K562 (cell line): ENCODE measurements at regions not wholly inside any gene's neighbourhood (a gene's known extent, or its start where the extent isn't known, plus 50 kb on each side); places are given as distances from the start of the nearest gene placed in this dataset.

Source experiments
- ATAC-seq: fragments of 200-7000 bp; cut with Tn5 transposase; 3 replicates; pipeline ENCODE4 v1.9.1; 2020; ENCODE audit warnings: moderate library complexity
- BruUV-seq: library from RNA; stranded (reverse); fragments of 400-500 nt; replicated peaks from 2 replicates; lab custom pipeline; 2021; lab: Mats Ljungman, UMichigan
- CTCF ChIA-PET: fragments of 300-600 bp; formaldehyde crosslinking; extraction: SDS; loops from one replicate; lab custom pipeline; 2021; ENCODE audit warnings: low intra/inter-chr PET ratio; lab: Yijun Ruan, JAX
- POLR2A ChIA-PET: fragments of 300-600, 350-650 bp; sonication (Branson Sonifier 250); formaldehyde crosslinking; extraction: SDS; loops from one replicate; lab custom pipeline; 2021; ENCODE audit warnings: antibody characterized with exemption, inconsistent platforms; lab: Yijun Ruan, JAX
- DNase-seq, 4 experiments: peaks; one replicate each; pipeline versions ENCODE4 v3.0.0 to v3.0.0-alpha.2; 2011 to 2018; ENCODE audit warnings: low spot score in 3 of 4, mixed read lengths in 3 of 4; ENCODE audit errors: extremely low read depth in 1 of 4
- FAIRE-seq: peaks from 2 replicates; lab custom pipeline; 2011; peaks lifted over from hg19 to GRCh38; lab: Jason Lieb, UNC
- H2AFZ ChIP-seq: 2 replicates; pipeline ENCODE4 v1.6.0; 2011; ENCODE audit warnings: low read depth, low read length, control low read depth, inconsistent platforms
- H3K27ac ChIP-seq: fragments of 200-600 bp; 3 replicates; pipeline ENCODE4 v1.8.0; 2011; ENCODE audit warnings: low read depth, mild to moderate bottlenecking, control low read depth, inconsistent platforms, low read length, moderate library complexity, mixed read lengths; ENCODE audit errors: extremely low read depth
- H3K27me3 ChIP-seq, 2 experiments: fragments of 300-600 bp in 1 of 2; 2 replicates in 1 of 2; 3 replicates in 1 of 2; pipeline versions ENCODE4 v1.6.0 to v1.8.0; 2011; ENCODE audit warnings: inconsistent platforms in 2 of 2, low read length in 2 of 2, mild to moderate bottlenecking in 1 of 2, mixed read lengths in 1 of 2, moderate library complexity in 1 of 2; ENCODE audit not compliant: control insufficient read depth in 2 of 2, insufficient read depth in 2 of 2
- H3K36me3 ChIP-seq: fragments of 300-600 bp; 3 replicates; pipeline ENCODE4 v1.8.0; 2011; ENCODE audit warnings: mild to moderate bottlenecking, low read length, inconsistent platforms; ENCODE audit not compliant: control insufficient read depth, insufficient read depth
- H3K4me1 ChIP-seq, 2 experiments: fragments of 200-600 bp in 1 of 2; replicated peaks in 1 of 2; 2 replicates in 1 of 2; 3 replicates in 1 of 2; pipeline versions ENCODE4 v1.5.1 to v1.8.0; 2011; ENCODE audit warnings: inconsistent platforms in 2 of 2, low read length in 2 of 2, mild to moderate bottlenecking in 1 of 2, mixed read lengths in 1 of 2, moderate library complexity in 1 of 2; ENCODE audit not compliant: control insufficient read depth in 2 of 2, insufficient read depth in 2 of 2
- H3K4me2 ChIP-seq: 2 replicates; pipeline ENCODE4 v1.6.1; 2011; ENCODE audit warnings: low read length, control low read depth, inconsistent platforms, mixed read lengths; ENCODE audit not compliant: insufficient read depth
- H3K4me3 ChIP-seq: fragments of 200-600 bp; sonication (generic), shearing (Covaris generic); 2 replicates; pipeline ENCODE4 v1.5.1; 2016; ENCODE audit warnings: control low read depth, inconsistent platforms
- H3K79me2 ChIP-seq: fragments of 200-600 bp; 3 replicates; pipeline ENCODE4 v1.8.0; 2011; ENCODE audit warnings: low read length, inconsistent platforms; ENCODE audit not compliant: control insufficient read depth, insufficient read depth
- H3K9ac ChIP-seq, 2 experiments: 2 replicates each; pipeline versions ENCODE4 v1.6.0 to v1.6.1; 2011; ENCODE audit warnings: low read depth in 2 of 2, low read length in 2 of 2, control low read depth in 1 of 2, inconsistent platforms in 1 of 2, mild to moderate bottlenecking in 1 of 2, mixed read lengths in 1 of 2; ENCODE audit not compliant: insufficient read depth in 1 of 2
- H3K9me1 ChIP-seq: one replicate; pipeline ENCODE4 v1.6.0; 2011; ENCODE audit warnings: inconsistent platforms, mild to moderate bottlenecking, low read length, moderate library complexity; ENCODE audit not compliant: control insufficient read depth, insufficient read depth
- H3K9me3 ChIP-seq: replicated peaks from 2 replicates; pipeline ENCODE4 v1.5.1; 2011; ENCODE audit warnings: low read depth, low read length, inconsistent platforms; ENCODE audit not compliant: control insufficient read depth, insufficient read depth
- H4K20me1 ChIP-seq: replicated peaks from 2 replicates; pipeline ENCODE4 v1.6.1; 2011; ENCODE audit warnings: low read length, inconsistent platforms, mixed read lengths; ENCODE audit not compliant: control insufficient read depth, insufficient read depth
- ETV6 ChIP-seq, 3 experiments: fragments of 150-350 bp in 1 of 3; sonication (generic) in 1 of 3; formaldehyde crosslinking in 1 of 3; IDR thresholded peaks; 2 replicates each; pipeline versions ENCODE4 v1.6.1 to v1.8.0; 2014 to 2022; ENCODE audit warnings: borderline replicate concordance in 2 of 3, low read depth in 2 of 3, antibody characterized with exemption in 1 of 3, low read length in 1 of 3, mild to moderate bottlenecking in 1 of 3, missing genetic modification reagents in 1 of 3
- PCBP1 ChIP-seq: fragments of 200-400 bp; formaldehyde crosslinking; IDR thresholded peaks from 2 replicates; pipeline ENCODE4 v1.6.1; 2018; ENCODE audit warnings: mild to moderate bottlenecking, low read depth, low read length; ENCODE audit not compliant: poor library complexity, severe bottlenecking
- ZBTB33 ChIP-seq: sonication (generic); formaldehyde crosslinking; IDR thresholded peaks from 2 replicates; pipeline ENCODE4 v1.8.1; 2023; ENCODE audit warnings: mild to moderate bottlenecking, missing genetic modification reagents
- ZNF696 ChIP-seq: fragments of 250-450 bp; sonication (Bioruptor Pico); conservative IDR thresholded peaks from 2 replicates; pipeline ENCODE4 v1.4.0; 2020; ENCODE audit warnings: mild to moderate bottlenecking, moderate library complexity
- WGBS: fragments of 100-300 bp; shearing (Covaris generic); methylation state at CpG from one replicate; pipeline ENCODE4 v1.1.6; 2016; ENCODE audit warnings: low coverage, mixed read lengths; ENCODE audit not compliant: insufficient coverage; ENCODE audit errors: missing lambda C conversion rate; 5-methylcytosine and 5-hydroxymethylcytosine counted together
- in situ Hi-C: fragments of 300-500 bp; cut with MboI; formaldehyde crosslinking; loops from 4 replicates; pipeline ENCODE4 v1.15.0; 2018; ENCODE audit warnings: inconsistent platforms, mixed read lengths
- intact Hi-C: fragments of 100-400 bp; cut with micrococcal nuclease; formaldehyde crosslinking; loops from 2 replicates; pipeline ENCODE4 v1.14.2; 2022
- TF ChIP-seq, protein P1 (sequence below): fragments of 450-650 bp; formaldehyde crosslinking; IDR thresholded peaks from 2 replicates; pipeline ENCODE4 v1.4.0; 2022; ENCODE audit warnings: missing genetic modification characterization

GRCh38 chr6:147874322-147874721 is 365.8 kb downstream of the SAMD5 start:
- Histone ChIP-seq H3K4me2 (no peak overlapping the region), H3K9me1 (no peaks in the 10 kb centered on the region), H3K9me3 (no peaks in the 10 kb centered on the region), H3K27ac (no peak overlapping the region), H3K36me3 (no peaks in the 10 kb centered on the region), H3K4me1 (no peaks in the 10 kb centered on the region), H3K4me3 (no peak overlapping the region), H3K9ac (no peak overlapping the region), H4K20me1 (no peaks in the 10 kb centered on the region), H3K79me2 (no peaks in the 10 kb centered on the region), H3K27me3 (no peaks in the 10 kb centered on the region), H2AFZ (no peak overlapping the region)
- in situ Hi-C loops, result no loop called here
- ChIA-PET CTCF (no interaction called here), POLR2A (no interaction called here)
- WGBS, result 47% methylated on average over 6 of the region's 6 CpGs
- DNase-seq, result no peak
- TF ChIP-seq PCBP1 (no peak), ZNF696 (no peak), ZBTB33 (CRISPR knock-in tag) (no peak), ETV6 (IDR thresholded peaks at IDR 0.05; ENCODE audit: borderline replicate concordance in 1 of 2, low read depth in 2 of 2, low read length in 1 of 2) (no peak), ETV6 (CRISPR knock-in tag; IDR thresholded peaks at IDR 0.05; ENCODE audit: borderline replicate concordance) (no peak)
- TF ChIP-seq, protein P1, sequence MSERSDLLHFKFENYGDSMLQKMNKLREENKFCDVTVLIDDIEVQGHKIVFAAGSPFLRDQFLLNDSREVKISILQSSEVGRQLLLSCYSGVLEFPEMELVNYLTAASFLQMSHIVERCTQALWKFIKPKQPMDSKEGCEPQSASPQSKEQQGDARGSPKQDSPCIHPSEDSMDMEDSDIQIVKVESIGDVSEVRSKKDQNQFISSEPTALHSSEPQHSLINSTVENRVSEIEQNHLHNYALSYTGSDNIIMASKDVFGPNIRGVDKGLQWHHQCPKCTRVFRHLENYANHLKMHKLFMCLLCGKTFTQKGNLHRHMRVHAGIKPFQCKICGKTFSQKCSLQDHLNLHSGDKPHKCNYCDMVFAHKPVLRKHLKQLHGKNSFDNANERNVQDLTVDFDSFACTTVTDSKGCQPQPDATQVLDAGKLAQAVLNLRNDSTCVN, result no peak
- no peak for FAIRE-seq
- BruUV-seq, result no TSS peak
- ATAC-seq, result no peak
- intact Hi-C loops, result no loop called here
